ENCODE measurements at regions not wholly inside any gene's neighbourhood (a gene's known extent, or its start where the extent isn't known, plus 50 kb on each side); places are given as distances from the start of the nearest gene placed in this dataset.
A peak's percentile ranks its signal among the peaks of the same experiment; 100 is the strongest.
"Not testable (repeated sequence)": the region's sequence is repeated elsewhere in the genome, so short reads cannot be mapped to it uniquely, and the experiment has no call there.

DNA sequence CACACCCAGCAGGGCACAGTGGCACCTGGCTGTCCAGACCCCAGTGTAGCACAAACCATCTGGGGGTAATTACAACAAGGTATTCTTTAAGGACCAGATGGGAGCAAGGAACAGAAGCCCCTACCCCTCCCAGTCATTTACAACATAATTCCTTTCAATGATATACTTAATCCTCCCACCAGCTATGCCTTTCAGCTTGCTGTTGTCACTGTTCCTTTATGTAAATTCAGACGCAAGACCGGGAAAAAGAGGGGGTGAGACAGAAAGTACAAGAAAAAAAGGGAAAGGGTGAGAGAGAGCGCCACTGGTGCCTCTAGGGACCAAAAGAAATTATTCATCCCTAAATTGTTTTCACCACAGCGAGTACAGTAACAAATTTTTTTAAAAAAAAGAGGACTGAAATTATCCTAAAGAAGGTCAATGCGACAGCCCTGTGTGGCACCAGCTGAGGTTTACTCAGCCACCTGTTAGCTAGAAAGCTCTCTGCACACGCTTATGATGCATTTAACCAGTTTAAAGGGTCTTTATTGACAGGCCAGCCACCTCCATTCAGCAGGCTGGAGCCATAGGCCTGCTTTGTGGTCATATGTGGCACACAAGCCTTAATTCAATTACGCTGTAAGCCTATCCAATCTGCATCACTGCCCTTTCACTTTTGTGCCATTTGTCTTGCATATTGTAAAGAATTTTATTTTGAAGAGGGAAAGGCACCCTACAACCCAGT lies 210.2 kb upstream of the ISL1 start:
- peak; percentile 64 for DNase-seq

DNA sequence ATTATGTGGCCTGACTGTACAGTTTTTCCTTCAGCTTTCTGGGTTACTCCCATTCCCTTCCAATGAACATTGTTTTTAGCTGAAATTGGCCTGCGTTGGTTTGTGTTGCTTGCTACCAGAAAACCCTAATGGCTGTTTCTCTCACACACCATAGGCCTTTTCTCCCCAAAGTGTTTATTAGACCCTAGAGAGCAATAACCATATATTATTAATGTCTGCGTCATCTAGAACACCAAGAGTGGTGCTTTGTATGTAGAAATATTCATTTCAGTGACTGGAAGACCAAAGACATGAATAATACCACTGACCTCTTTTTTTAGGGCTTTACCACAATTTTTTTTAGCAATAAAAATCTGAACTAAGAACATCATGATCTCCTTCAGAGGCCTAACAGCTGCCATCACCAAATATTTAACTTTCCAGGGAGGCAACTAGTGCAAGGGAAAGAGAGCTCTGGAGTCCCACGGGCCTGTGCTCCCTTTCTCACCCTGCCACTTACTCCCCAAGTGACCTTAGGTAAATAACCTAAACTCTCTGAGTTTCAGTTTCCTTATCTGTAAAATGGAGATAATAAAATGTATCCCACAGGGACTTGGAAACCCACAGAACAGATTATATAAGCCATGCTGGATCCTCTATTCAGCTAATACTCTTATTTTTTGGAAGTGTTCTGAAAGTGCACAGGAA lies 201.9 kb upstream of the ISL1 start:
- no peak for DNase-seq

DNA sequence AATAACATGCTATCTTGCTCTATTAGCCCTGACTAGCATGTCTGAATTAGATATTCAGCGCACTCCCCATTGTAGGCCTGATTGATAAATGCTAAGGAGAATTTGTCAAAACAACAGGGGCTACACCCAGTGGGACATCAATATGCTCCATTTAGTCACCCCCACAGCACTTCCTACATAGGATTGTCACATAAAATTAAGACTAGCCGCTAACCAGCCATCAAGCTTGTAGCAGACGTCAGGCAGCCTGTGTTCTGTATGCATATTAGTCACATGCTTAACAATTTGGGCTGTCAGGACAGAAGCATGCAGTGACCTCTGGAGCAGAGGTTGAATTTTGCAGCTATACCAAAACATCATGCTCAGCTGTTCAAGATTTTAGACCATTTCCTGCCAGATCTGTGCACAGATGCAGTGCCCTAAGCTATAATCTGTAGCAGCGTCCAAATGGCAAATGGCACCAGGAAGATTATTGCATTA lies 197.4 kb upstream of the ISL1 start:
- DNase-seq = no peak

DNA sequence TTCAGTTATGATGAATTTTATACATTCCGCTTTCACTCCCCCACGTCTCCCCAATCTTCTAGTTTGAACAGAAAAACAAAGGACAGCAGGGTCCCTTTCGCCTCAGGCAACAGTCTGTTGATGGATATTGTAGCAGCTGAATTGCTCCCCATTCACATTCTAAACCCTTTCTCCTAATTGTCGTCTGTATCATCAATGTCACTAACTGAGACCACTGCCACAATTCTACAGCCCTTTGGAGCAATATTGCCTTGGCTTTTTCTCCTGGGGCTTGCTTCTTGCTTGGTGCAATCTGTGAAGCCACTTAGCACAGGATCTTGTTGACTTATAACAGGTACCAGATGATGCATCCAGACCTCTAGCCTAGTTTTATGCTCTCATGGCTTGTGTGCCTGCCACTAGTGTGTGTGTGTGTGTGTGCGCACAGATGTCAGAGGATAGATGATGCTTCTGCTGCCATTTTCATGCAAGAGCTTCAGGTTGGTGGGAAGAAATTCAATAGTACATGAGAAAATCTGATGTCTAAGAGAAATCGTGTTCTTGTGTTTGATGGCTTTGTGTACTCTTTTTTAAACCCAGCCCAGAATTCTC lies 195.2 kb upstream of the ISL1 start:
- DNase-seq = peak; percentile 24

DNA sequence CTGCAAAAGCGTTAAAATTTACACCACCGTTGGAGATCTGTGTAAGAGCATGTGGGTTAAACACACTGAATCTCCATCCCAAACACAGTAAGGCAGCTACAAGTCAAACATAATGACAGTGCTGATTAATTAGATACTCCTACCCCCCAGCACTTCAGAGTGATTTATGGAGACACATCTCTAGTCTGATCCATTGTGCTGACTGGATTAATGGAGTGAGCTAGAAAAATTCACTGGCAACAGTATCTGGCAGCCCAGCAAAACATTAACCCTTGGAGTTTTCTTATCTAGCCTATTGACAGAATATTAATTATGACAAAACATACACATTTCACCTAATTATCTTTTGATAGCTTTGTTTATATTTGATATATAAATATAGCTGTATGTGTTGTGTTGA lies 188.6 kb upstream of the ISL1 start:
- peak; percentile 87 for DNase-seq

DNA sequence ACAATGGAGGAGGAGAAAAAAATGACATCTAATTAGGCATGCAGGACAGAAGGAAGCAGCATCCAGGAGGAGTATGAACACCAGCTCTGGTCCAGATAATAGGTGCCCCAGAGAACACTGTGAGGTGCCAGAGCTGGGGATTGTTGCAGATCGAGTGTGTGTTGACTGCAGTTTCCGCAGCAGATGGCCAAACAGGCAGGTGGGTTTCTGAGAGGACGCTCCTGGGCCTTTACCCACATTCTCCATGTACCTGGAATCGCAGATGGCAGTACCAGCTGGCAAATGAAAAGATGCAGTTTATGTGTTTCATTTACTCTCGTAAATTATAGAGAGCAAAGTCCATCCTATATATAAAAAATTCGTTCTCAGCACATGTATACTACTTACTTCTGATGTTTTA lies 182.2 kb upstream of the ISL1 start:
- no peak for DNase-seq

DNA sequence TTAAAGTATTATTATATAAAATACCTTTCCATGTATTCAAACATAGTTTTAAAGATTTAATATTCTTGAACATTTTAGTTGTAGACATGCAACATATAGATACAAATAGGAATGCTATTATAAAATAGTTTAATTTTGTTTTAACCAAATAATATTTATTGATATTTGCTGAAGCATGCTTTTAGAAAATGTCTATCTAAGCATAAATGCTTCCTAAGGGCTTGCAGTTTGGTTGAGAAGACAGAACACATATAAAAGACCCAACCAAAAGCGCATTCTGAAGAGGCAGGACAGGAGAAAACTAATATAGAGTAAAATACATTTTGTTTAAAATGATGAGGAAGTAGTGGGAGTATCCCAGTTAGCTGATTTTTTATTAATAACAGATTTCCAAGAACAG lies 181.5 kb upstream of the ISL1 start:
- DNase-seq = no peak

DNA sequence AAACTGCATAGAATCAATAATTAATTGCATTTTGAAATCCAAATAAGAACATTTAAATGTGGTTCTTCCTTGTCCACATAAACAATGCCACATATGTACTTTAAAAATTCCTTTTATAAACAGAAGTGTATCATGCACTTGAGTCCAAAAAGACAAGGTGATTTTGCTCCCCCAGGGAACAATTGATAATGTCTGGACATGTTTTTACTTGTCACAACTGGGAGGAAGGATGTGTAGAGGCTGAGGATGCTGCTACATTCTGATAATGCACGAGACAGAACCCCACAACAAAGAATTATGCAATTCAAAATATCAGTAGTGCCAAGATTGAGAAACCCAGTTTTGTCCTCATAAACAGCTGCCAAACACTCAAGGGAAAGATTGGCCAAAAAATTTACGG lies 181.1 kb upstream of the ISL1 start:
- DNase-seq = no peak

DNA sequence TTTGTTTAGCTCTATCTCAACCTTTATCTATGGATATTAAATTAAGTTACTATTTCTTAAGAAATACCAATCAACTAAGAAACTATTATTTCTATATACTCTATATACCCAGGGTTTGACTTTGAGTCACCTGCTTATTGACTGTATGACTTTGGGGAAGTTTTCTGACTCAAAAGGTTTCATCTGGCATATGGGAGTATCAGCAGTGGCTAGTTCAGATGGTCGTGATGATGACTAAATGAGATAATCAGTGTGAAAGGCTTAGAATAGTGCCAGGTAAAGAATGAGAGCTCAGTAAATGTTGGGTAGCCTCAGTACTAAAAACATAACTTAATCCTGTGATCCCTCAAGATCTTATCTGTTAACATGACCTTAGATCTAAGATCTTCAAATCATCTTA lies 179.7 kb upstream of the ISL1 start:
- DNase-seq = no peak

DNA sequence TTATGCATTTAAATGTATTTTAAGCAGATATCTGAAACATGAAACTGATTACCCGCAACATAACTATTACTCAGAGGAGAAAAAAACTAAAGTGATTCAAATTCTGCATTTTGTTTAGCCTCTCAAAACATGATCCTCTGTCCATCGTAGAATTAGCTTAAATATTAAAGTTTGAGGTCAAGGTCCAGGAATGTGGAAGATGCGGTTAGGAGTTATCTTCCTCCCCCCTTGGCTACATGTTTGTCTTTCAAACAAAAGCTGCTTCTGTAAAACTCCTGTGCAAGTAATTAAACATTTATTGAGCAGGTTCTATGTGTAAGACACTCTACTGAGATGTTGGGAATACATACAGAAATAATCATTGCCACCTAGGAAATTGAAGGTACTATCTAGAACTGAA lies 175.0 kb upstream of the ISL1 start:
- no peak for DNase-seq

DNA sequence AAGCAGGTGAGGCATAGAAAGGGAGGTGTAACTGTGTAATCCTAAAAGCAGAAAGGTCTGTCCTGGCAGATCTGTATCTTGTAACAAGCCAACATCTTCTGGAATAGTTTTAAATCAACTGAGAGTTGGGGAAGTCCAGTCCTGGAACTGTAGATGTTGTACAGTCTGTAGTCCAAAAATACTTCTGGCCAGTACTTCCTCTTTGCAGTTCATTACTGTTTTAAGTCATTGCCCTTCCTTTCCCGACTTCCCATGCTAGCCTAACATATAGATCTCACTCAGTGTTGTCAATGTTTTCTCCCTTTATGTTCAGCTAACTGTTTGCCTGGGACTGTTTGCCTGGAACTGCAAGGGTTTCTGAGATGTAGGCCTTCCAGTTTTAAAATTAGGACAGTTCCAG lies 168.5 kb upstream of the ISL1 start:
- no peak for DNase-seq

DNA sequence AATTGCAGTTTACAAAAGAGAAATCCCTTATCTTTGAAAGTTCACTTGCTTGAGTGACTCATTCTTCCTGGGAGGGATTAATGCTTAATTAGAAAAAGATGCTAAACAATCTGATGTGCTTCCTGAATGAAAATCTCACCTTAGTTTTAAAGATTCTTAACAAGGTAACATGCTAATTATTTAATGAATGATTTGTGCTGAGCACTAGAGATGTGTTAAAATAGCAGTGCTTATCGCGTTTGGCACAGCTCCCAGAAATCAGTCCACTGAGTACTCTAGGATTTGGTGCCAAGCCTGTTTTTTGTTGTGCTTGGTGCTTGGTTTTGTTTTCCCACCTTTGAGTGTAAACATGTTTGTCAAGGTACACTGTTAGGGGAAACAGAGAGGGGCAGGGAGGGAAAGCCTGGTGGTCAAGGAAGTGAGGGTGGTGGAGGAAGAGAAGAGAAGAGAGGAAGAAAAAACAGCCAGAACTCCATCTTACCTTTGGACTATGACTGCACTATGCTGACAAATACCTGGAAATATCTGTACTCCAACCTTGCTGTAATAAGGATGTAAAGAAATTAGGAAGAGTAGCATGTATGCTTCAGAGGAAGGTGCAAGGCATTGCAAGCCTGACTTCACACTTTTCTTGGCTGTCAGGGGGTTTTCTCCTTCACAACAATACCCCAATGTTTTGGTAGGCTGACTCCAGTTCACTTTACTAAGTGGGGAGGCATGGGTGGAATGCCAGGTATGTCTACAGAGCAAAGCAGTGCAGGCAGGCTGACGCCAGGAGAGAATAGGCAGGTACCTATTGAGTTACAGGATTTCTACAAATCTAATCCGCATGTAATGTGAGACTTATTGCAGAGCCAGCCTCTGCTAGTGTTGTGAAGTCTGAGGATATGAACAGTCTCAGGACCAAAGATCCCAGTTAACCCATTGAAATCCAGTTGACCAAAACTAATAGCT lies 157.2 kb upstream of the ISL1 start:
- DNase-seq = no peak

DNA sequence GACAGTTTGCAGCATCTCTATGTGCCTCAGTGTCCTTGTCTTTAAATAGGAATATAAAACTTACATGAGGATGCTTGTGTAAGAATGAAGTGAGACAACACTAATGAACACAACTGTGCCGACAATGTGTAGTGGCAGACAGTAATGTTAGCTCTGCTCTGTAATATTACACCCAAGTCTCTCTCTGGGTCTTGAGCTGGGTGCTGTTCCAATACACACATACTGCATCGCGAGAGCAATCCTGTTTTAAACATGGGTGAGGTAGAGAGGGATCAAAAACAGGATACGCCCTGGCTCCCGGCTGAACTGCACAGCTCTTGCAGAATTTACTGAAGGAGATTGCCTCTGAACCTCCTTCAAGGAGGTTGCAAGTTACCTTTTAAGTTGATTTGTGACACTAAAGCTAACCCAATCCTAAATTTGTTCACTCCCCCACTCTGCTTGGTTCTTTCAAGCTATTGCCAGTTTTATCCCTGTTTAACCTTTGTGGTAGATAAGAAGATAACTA lies 155.2 kb upstream of the ISL1 start:
- no peak for DNase-seq

DNA sequence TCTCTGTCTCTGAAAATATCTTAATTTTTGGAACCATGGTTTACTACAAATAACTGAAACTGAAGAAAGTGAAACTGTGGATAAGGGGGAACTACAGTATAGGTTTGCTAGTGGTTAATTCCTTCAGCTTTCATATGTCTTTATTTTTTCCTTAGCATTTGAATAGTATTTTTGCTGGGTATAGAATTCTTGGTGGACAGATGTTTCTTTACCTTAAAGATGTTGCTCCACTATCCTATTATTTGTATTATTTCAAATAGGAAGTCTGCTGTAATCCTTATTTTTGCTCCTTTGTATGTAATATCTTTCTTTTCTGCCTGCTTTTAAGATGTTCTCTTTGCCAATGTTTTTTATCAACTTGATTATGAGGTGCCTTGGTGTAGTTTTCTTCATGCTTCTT lies 152.9 kb upstream of the ISL1 start:
- no peak for DNase-seq

DNA sequence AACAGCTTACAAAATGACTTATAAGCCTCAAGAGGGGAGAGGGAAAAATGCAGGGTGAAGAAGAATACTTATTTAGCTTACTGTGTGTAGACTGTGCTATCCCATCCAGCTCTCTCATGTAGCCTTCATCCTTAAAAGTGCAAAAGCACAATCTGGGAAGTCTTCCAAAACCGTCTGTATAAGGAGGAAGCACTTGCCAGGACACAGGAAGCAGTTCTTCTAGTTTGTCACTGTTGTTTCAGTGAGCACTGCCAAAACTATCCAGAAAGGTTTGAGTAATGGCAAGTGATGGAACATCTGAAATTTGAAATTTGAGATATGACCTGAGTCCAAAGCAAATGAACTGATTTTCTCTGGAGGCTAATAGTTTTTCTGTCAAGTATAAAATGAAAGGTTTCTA lies 140.8 kb upstream of the ISL1 start:
- no peak for DNase-seq

DNA sequence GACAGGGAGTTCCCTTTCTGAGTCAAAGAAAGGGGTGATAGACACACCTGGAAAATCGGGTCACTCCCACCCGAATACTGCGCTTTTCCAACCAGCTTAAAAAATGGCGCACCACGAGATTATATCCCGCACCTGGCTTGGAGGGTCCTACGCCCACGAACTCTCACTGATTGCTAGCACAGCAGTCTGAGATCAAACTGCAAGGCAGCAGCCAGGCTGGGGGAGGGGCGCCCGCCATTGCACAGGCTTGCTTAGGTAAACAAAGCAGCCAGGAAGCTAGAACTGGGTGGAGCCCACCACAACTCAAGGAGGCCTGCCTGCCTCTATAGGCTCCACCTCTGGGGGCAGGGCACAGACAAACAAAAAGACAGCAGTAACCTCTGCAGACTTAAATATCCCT lies 132.3 kb upstream of the ISL1 start:
- not testable (repeated sequence) for DNase-seq

DNA sequence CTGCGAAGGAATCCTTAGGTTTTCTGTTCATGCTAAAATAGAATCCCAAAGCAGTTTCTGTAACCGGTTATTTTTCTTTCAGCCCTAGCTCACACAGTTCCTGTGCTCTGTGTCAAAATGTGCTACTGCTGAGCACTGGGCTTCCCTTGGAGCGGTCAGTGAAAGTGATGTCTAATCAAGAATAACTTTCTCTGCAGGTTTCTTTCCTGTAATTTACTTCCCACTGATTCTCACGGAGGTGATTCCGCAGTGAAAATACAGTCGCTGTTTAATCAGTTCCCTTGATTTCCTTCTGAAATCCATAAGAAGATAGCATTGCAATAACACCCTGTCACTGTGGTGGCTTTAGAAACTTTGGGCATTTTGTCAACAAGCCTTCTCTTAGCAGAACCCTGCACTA lies 112.0 kb upstream of the ISL1 start:
- DNase-seq = no peak

DNA sequence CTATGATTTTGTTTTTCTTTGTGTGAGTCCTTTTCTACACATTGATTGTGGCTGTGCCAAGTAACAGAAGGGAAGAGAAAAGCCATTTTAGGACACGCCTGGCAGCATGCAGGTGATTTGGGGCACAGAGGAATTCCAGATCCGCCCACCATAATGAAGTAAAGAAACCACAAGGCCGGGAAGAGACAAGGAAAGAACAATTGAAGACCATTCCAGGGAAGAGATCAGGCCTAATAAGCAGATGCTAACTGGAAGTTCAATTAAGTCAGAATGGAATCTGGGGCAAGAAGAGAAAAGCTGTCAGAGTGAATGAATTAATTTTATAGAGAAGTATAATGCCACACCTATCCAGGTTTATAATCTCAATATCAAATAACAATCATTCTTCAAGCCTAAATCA lies 110.2 kb upstream of the ISL1 start:
- no peak for DNase-seq

DNA sequence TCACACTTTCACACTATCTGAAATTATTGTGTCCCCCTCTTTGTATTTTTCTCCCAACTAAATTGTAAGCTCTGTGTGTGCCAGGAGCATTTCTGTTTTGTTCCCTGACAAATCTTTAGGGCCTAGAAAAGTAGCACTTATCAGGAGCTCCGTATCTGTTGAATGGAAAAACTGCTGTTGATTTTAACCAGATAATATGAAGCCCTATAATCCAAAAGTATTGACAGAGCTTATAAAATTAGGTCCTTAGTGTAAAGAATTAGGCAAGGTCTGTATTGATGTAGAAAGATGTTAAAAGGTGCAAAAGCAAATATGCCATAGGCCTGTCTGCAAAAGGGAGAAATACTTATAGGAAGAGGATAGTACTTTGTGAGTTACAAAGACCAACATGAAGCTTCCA lies 109.4 kb upstream of the ISL1 start:
- DNase-seq = no peak

DNA sequence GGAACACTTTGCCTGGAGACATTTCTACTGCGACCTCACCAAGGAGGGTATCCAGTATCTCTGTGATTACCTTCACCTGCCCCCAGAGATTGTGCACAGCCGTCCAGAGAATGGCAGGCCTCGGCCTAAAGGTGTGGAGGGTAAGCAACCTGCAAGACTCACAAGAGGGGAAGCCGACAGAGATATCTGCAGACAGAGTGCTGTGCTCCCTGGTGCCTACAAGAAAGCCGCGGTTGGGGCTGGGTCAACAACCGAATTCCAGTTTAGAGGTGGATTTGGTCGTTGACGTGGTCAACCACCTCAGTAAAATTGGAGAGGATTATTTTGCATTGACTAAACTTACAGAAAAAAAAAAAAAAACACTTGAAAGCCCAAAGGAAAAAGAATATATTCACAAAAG lies 107.8 kb upstream of the ISL1 start:
- no peak for DNase-seq

DNA sequence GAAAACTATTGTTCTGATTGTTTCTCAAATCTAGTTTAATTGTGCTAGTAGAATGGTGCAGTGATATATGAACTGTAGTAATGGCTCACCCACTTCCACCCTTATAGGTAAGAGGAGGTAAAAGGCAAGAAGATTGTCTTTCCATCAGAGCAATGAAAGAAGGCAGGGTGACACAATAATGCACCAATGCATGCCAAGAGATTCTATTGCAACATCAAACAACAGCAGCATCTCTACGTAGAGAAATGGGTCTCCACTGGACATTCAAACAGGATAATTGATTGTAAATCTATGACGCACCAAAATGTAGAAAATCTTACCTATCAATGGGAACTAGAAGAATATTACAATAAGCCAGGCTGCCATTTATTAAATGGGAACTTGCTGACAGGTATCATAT lies 107.0 kb upstream of the ISL1 start:
- no peak for DNase-seq

DNA sequence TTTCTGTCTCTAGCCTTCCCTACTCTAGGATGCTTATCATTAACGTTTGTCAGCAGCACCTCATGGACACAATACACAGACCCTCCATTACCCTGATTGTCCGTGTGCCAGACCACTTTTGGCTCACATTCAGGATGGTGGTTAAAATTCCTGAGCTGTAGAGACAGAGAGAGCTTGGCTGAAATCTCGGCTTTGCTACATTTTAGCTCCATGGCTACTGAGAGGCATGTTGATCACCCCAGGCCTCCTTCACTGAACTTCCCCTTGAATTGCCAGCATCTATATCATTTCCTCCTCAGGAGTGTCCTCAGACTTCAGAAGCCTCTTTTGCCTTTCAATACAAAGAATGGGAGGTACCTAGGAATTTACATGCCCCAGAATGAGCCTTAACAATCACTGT lies 104.7 kb upstream of the ISL1 start:
- DNase-seq = no peak
